Right lobe of liver (tissue), 6 donors: ENCODE measurements at regions not wholly inside any gene's neighbourhood (a gene's known extent, or its start where the extent isn't known, plus 50 kb on each side); places are given as distances from the start of the nearest gene placed in this dataset.
"Not testable (repeated sequence)": the region's sequence is repeated elsewhere in the genome, so short reads cannot be mapped to it uniquely, and the experiment has no call there.

Experiments
- ATAC-seq, 4 donors: fragments of 200-7000 bp; cut with Tn5 transposase; one replicate each; pipeline ENCODE4 v1.9.1; 2020; ENCODE audit warnings: mild to moderate bottlenecking in 4 of 4, moderate library complexity in 4 of 4
- DNase-seq, 3 donors: peaks; one replicate each; pipeline ENCODE4 v3.0.0-alpha.2; 2020
- H3K27ac ChIP-seq, 3 donors: fragments of 200-600 bp; one replicate each; pipeline ENCODE4 v1.8.0; 2022
- H3K27me3 ChIP-seq, 2 donors: fragments of 200-600 bp; one replicate each; pipeline ENCODE4 v1.8.0; 2022
- H3K36me3 ChIP-seq, 4 donors: fragments of 200-600 bp; sonication (generic) in 1 of 4; one replicate each; pipeline versions ENCODE4 v1.5.1 to v1.8.0; 2017 to 2022; ENCODE audit warnings: control low read depth in 1 of 4
- H3K4me1 ChIP-seq, 4 donors: fragments of 200-600 bp; sonication (generic) in 1 of 4; one replicate each; pipeline versions ENCODE4 v1.5.1 to v1.8.0; 2017 to 2022; ENCODE audit warnings: control low read depth in 1 of 4
- H3K4me3 ChIP-seq, 3 donors: fragments of 200-600 bp; one replicate each; pipeline ENCODE4 v1.8.0; 2022
- H3K9me3 ChIP-seq, 4 donors: fragments of 200-600 bp; sonication (generic) in 1 of 4; one replicate each; pipeline versions ENCODE4 v1.5.1 to v1.8.0; 2017 to 2022; ENCODE audit warnings: control low read depth in 1 of 4
- POLR2A ChIP-seq: fragments of 450-650 bp; IDR thresholded peaks from one replicate; pipeline ENCODE4 v1.6.1; 2017; ENCODE audit warnings: antibody characterized with exemption, mild to moderate bottlenecking
- WGBS: methylation state at CpG from one replicate; pipeline ENCODE4 v1.1.6; 2018; ENCODE audit warnings: low coverage, low lambda C conversion rate; ENCODE audit not compliant: insufficient coverage; ENCODE audit errors: missing lambda C conversion rate; 5-methylcytosine and 5-hydroxymethylcytosine counted together
- intact Hi-C, 2 donors: fragments of 100-400 bp; cut with DNase I; formaldehyde crosslinking; loops; one replicate each; pipeline versions ENCODE4 v1.11.2 to v1.14.1; 2022
- TF ChIP-seq, protein P1 (sequence below), 4 donors: fragments of 200-600 bp in 3 of 4; fragments of 450-650 bp in 1 of 4; IDR thresholded peaks; one replicate each; pipeline versions ENCODE4 v1.5.1 to v1.8.0; 2016 to 2022; ENCODE audit warnings: antibody characterized with exemption in 4 of 4, mild to moderate bottlenecking in 2 of 4
- donor health status: DM: no; HTN: yes; CAD: no.
- donor health status: DM: no; HTN: no; CAD: no.
- donor health status: DM: no; HTN: no; CAD: no.
- donor health status: DM: no; HTN: yes; CAD: no.
- donor health status: DM: no; HTN: yes; CAD: no.

DNA sequence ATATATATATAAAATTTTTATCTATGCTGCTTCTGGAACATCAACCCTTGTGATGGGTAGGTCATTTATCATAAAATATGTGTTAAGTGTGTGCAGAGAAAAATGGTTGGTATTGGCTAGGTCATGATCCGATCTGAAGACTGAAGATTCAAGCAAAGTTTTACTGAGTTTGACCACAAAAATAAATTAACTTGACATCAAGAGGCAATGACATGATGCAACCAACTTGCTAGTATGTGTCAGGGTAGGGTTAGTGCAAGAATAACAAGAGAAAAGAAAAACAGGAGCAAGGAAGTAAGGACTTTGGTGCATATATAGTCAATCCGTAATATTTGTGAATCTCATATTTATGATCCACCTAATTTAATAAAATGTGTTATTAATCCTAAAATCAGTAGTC, 1202.0 kb upstream of the ADGRB3 start:
- TF ChIP-seq POLR2A: no peak
- TF ChIP-seq, protein P1, sequence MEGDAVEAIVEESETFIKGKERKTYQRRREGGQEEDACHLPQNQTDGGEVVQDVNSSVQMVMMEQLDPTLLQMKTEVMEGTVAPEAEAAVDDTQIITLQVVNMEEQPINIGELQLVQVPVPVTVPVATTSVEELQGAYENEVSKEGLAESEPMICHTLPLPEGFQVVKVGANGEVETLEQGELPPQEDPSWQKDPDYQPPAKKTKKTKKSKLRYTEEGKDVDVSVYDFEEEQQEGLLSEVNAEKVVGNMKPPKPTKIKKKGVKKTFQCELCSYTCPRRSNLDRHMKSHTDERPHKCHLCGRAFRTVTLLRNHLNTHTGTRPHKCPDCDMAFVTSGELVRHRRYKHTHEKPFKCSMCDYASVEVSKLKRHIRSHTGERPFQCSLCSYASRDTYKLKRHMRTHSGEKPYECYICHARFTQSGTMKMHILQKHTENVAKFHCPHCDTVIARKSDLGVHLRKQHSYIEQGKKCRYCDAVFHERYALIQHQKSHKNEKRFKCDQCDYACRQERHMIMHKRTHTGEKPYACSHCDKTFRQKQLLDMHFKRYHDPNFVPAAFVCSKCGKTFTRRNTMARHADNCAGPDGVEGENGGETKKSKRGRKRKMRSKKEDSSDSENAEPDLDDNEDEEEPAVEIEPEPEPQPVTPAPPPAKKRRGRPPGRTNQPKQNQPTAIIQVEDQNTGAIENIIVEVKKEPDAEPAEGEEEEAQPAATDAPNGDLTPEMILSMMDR (IDR thresholded peaks at IDR 0.05): no peak
- H3K4me1 ChIP-seq: no peaks in the 10 kb centered on the region
- 48% methylated on average over 2 of the region's 2 CpGs for WGBS
- DNase-seq: no peak
- H3K9me3 ChIP-seq: no peaks in the 10 kb centered on the region
- no peaks in the 10 kb centered on the region for H3K36me3 ChIP-seq
- no peak overlapping the region for H3K4me3 ChIP-seq
- ATAC-seq: no peak
- no peak overlapping the region for H3K27ac ChIP-seq
- intact Hi-C loops: no loop called here
- no peaks in the 10 kb centered on the region for H3K27me3 ChIP-seq

DNA sequence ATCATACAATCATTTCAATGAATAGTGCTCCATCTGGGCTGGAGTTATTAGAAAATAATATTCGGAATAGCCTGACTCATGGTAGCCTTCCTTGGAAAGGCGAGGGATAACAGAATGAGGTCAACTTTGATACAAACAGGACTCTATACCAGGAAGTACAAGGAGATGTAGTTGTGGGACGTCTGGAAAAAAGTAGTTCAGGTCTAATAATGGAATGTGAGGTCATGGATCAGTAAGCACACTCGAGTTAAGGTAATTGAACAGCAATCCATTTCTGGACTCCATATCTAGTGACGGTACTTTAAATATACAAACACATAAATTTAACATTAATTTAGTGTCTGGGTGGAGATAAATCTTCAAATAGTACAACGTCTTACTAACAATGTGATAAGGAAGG, 1204.0 kb upstream of the ADGRB3 start:
- 39% methylated on average over 6 of the region's 6 CpGs for WGBS
- no peak for DNase-seq
- intact Hi-C loops: no loop called here
- Histone ChIP-seq H3K36me3 (no peaks in the 10 kb centered on the region), H3K27me3 (no peaks in the 10 kb centered on the region), H3K9me3 (no peaks in the 10 kb centered on the region), H3K4me1 (no peaks in the 10 kb centered on the region), H3K4me3 (no peak overlapping the region), H3K27ac (no peak overlapping the region)
- ATAC-seq: no peak
- no peak for TF ChIP-seq POLR2A
- TF ChIP-seq, protein P1 (IDR thresholded peaks at IDR 0.05): no peak

DNA sequence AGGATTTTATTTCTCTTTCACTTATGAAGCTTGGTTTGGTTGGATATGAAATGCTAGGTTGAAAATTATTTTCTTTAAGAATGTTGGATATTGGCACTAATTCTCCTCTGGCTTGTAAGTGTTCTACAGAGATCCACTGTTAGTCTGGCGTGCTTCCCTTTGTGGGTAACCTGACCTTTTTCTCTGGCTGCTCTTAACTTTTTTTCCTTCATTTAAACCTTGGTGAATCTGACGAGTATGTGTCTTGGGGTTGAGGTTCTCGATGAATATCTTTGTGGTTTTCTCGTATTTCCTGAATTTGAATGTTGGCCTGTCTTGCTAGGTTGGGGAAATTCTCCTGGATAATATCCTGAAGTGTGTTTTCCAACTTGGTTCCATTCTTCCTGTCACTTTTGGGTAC, 1208.4 kb upstream of the ADGRB3 start:
- H3K4me3 ChIP-seq, H3K27ac ChIP-seq, intact Hi-C loops, H3K4me1 ChIP-seq, H3K36me3 ChIP-seq, H3K27me3 ChIP-seq, ATAC-seq, H3K9me3 ChIP-seq, DNase-seq: not testable (repeated sequence)
- WGBS: 45% methylated on average over 4 of the region's 4 CpGs

DNA sequence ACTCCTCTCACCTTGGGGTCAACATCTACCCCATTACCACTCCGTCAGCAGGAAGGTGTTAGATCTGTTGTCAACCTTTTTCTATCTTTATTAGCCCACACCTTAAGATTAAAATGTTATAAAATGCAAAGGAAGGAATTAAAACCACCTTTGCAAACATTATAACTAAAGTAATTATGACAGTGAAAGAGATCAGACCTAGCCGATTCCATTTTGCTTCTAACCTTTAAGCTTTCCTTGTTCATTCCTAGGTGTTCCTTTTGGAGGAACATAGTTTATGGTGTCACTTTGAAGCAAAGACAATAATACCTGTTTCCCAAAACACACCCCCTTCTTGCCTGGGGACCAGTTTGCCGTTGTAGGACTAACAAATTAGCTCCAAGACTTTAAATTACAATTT, 1223.0 kb upstream of the ADGRB3 start:
- Histone ChIP-seq H3K9me3 (no peaks in the 10 kb centered on the region), H3K27me3 (no peaks in the 10 kb centered on the region), H3K36me3 (no peaks in the 10 kb centered on the region), H3K4me1 (no peaks in the 10 kb centered on the region), H3K4me3 (no peak overlapping the region), H3K27ac (no peak overlapping the region)
- WGBS: 56% methylated on average over 3 of the region's 3 CpGs
- intact Hi-C loops: no loop called here
- TF ChIP-seq, protein P1 (IDR thresholded peaks at IDR 0.05): no peak
- TF ChIP-seq POLR2A: no peak
- DNase-seq: no peak
- no peak for ATAC-seq

DNA sequence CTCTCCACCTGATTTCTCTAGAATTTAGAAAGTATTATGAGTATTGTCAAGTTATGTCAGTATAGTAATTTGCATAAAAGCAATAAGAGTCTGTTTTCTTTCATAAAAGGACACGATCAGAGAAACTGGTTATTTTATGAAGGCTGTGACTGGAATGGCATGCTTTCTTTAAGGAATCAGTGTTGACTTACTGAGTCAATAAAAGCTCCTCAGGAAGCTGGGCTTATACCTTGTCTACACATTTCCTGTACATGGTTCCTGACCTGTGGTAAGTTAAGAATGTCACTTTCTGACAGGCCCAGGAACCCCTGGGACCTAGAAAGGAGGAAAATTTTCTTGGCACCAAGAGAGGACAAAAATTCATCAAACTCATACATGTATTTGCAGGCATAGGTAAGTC, 1224.0 kb upstream of the ADGRB3 start:
- Histone ChIP-seq H3K9me3 (no peaks in the 10 kb centered on the region), H3K36me3 (no peaks in the 10 kb centered on the region), H3K4me1 (no peaks in the 10 kb centered on the region), H3K4me3 (no peak overlapping the region), H3K27me3 (no peaks in the 10 kb centered on the region), H3K27ac (no peak overlapping the region)
- ATAC-seq (no peak), DNase-seq (no peak)
- intact Hi-C loops: no loop called here
- TF ChIP-seq, protein P1 (IDR thresholded peaks at IDR 0.05): no peak
- no peak for TF ChIP-seq POLR2A
- WGBS: 20% methylated on average over 1 of the region's 1 CpG
